ENCODE measurements at regions not wholly inside any gene's neighbourhood (a gene's known extent, or its start where the extent isn't known, plus 50 kb on each side); places are given as distances from the start of the nearest gene placed in this dataset.

- no peak overlapping the region for H3K27ac ChIP-seq (ENCODE audit: low read depth in 2 of 2, low read length in 1 of 2)
Observed at GRCh38 chr2:215736653-215737290, 276.6 kb downstream of the MREG start.

DNA sequence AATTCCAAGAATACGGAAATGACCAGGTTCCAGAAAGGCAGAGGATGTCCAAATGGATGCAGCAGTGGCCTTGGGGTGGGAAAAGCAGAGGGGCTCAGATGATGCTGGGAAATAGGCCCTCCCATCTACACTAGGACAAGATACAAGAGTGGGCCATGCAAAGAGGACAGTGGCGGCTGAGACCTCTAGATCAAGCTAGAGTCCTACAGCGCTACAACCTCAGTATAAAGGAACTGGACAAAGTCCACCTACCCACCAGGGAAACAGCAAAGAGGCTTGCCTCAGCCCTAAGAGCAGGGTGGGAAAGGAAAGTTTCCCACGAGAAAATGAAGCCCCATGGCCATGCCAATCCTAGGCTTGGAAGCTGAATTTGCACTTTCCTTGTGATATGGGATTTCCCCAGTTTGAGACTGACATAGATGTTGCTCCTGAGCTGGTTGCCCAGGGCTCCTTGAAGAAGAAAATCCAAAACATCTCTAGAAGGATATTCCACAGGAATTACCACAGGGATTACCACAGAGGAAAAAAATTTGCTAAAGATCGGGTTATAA, 282.2 kb downstream of the MREG start:
- CTCF ChIA-PET, result no interaction called here
- Histone ChIP-seq H2AFZ (ENCODE audit: low read depth) (no peak overlapping the region), H3K27me3 (ENCODE audit: insufficient read depth) (no peaks in the 10 kb centered on the region), H3K9me3 (0 out of 2 replicates have a peak, but pooled peaks cover 3% of the 10 kb centered on the region), H3K79me2 (ENCODE audit: insufficient read depth) (no peaks in the 10 kb centered on the region), H3K9me2 (no peaks in the 10 kb centered on the region), H3K4me1 (ENCODE audit: control insufficient read depth in 1 of 2, insufficient read depth in 2 of 2, low read depth in 1 of 2, low read length in 1 of 2) (peaks cover 0 to 16% of the 10 kb centered on the region in 2 experiments; a peak in 2 of 4 replicates), H3K36me3 (replicated peaks in 1 of 2; ENCODE audit: control insufficient read depth in 1 of 2, insufficient read depth in 2 of 2, low read length in 1 of 2) (no peaks in the 10 kb centered on the region), H3F3A (replicated peaks; ENCODE audit: insufficient read depth) (peaks cover 21% of the 10 kb centered on the region), H3K4me3 (ENCODE audit: low read depth in 2 of 2, low read length in 1 of 2) (no peak overlapping the region), H4K20me1 (ENCODE audit: insufficient read depth) (no peaks in the 10 kb centered on the region), H3K9ac (no peak overlapping the region), H3K27ac (ENCODE audit: low read depth in 2 of 2, low read length in 1 of 2) (no peak overlapping the region), H3K4me2 (no peak overlapping the region)
- WGBS (ENCODE audit: low lambda C conversion rate), result 75% methylated on average over 4 of the region's 5 CpGs
- no peak for DNase-seq
- TF ChIP-seq RXRA (IDR thresholded peaks at IDR 0.05; ENCODE audit: borderline replicate concordance, low read depth) (no peak), USF1 (IDR thresholded peaks at IDR 0.05; ENCODE audit: borderline replicate concordance, low read depth) (no peak), JUND (IDR thresholded peaks at IDR 0.05) (no peak), GABPA (IDR thresholded peaks at IDR 0.05; ENCODE audit: low read depth) (no peak), IRF3 (IDR thresholded peaks at IDR 0.05; ENCODE audit: low read depth, low read length) (no peak), RFX5 (IDR thresholded peaks at IDR 0.05; ENCODE audit: low read length) (no peak), NRF1 (IDR thresholded peaks at IDR 0.05; ENCODE audit: low read depth, low read length) (no peak), EP300 (IDR thresholded peaks at IDR 0.05; ENCODE audit: borderline replicate concordance in 1 of 2, low read depth in 1 of 2, low read length in 1 of 2) (no peak), RAD21 (IDR thresholded peaks at IDR 0.05; ENCODE audit: low read length) (no peak), REST (IDR thresholded peaks at IDR 0.05; ENCODE audit: low read depth, low read length) (no peak), MEF2A (IDR thresholded peaks at IDR 0.05; ENCODE audit: borderline replicate concordance, low read depth) (no peak), TCF12 (IDR thresholded peaks at IDR 0.05) (no peak)
- TF ChIP-seq, protein P1, sequence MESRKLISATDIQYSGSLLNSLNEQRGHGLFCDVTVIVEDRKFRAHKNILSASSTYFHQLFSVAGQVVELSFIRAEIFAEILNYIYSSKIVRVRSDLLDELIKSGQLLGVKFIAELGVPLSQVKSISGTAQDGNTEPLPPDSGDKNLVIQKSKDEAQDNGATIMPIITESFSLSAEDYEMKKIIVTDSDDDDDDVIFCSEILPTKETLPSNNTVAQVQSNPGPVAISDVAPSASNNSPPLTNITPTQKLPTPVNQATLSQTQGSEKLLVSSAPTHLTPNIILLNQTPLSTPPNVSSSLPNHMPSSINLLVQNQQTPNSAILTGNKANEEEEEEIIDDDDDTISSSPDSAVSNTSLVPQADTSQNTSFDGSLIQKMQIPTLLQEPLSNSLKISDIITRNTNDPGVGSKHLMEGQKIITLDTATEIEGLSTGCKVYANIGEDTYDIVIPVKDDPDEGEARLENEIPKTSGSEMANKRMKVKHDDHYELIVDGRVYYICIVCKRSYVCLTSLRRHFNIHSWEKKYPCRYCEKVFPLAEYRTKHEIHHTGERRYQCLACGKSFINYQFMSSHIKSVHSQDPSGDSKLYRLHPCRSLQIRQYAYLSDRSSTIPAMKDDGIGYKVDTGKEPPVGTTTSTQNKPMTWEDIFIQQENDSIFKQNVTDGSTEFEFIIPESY (IDR thresholded peaks at IDR 0.05; ENCODE audit: borderline replicate concordance, low read depth), result no peak
- POLR2A ChIA-PET, result no interaction called here

More at GRCh38 chr2:215736653-215737290, 276.6 kb downstream of the MREG start:
- H2AFZ ChIP-seq (ENCODE audit: low read depth), result no peak overlapping the region
- TF ChIP-seq TEAD4 (IDR thresholded peaks at IDR 0.05; ENCODE audit: borderline replicate concordance, insufficient read depth), result no peak
- no peak for TF ChIP-seq TCF12 (IDR thresholded peaks at IDR 0.05)
- TF ChIP-seq, protein P2, sequence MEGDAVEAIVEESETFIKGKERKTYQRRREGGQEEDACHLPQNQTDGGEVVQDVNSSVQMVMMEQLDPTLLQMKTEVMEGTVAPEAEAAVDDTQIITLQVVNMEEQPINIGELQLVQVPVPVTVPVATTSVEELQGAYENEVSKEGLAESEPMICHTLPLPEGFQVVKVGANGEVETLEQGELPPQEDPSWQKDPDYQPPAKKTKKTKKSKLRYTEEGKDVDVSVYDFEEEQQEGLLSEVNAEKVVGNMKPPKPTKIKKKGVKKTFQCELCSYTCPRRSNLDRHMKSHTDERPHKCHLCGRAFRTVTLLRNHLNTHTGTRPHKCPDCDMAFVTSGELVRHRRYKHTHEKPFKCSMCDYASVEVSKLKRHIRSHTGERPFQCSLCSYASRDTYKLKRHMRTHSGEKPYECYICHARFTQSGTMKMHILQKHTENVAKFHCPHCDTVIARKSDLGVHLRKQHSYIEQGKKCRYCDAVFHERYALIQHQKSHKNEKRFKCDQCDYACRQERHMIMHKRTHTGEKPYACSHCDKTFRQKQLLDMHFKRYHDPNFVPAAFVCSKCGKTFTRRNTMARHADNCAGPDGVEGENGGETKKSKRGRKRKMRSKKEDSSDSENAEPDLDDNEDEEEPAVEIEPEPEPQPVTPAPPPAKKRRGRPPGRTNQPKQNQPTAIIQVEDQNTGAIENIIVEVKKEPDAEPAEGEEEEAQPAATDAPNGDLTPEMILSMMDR (IDR thresholded peaks at IDR 0.05), result peak; percentile 40
- no peak overlapping the region for H3K4me3 ChIP-seq (ENCODE audit: low read depth in 2 of 2, low read length in 1 of 2)
- no peaks in the 10 kb centered on the region for H3K79me2 ChIP-seq (ENCODE audit: insufficient read depth)
- no peaks in the 10 kb centered on the region for H3K36me3 ChIP-seq (replicated peaks in 1 of 2; ENCODE audit: control insufficient read depth in 1 of 2, insufficient read depth in 2 of 2, low read length in 1 of 2)
- H3K27me3 ChIP-seq (ENCODE audit: insufficient read depth), result no peaks in the 10 kb centered on the region
- H3K4me1 ChIP-seq (ENCODE audit: control insufficient read depth in 1 of 2, insufficient read depth in 2 of 2, low read depth in 1 of 2, low read length in 1 of 2), result no peaks in the 10 kb centered on the region; a peak in 1 of 4 replicates
- no peak overlapping the region for H3K9ac ChIP-seq
- no peaks in the 10 kb centered on the region for H4K20me1 ChIP-seq (ENCODE audit: insufficient read depth)
- POLR2A ChIA-PET, result no interaction called here
- no peak overlapping the region for H3K4me2 ChIP-seq
- CTCF ChIA-PET, result interaction anchor here (0.9 kb wide), 1 partner anchor 12 kb away, joined by 4 read pairs; no protein-coding TSS in a partner anchor
- H3K9me2 ChIP-seq, result no peaks in the 10 kb centered on the region
- no peaks in the 10 kb centered on the region for H3F3A ChIP-seq (replicated peaks; ENCODE audit: insufficient read depth)
- no peak for DNase-seq
- 74% methylated on average over 4 of the region's 4 CpGs for WGBS (ENCODE audit: low lambda C conversion rate)
- 0 out of 2 replicates have a peak, but pooled peaks cover 3% of the 10 kb centered on the region for H3K9me3 ChIP-seq

All from SK-N-SH (cell line).